ENCODE measurements at regions not wholly inside any gene's neighbourhood (a gene's known extent, or its start where the extent isn't known, plus 50 kb on each side); places are given as distances from the start of the nearest gene placed in this dataset.

DNA sequence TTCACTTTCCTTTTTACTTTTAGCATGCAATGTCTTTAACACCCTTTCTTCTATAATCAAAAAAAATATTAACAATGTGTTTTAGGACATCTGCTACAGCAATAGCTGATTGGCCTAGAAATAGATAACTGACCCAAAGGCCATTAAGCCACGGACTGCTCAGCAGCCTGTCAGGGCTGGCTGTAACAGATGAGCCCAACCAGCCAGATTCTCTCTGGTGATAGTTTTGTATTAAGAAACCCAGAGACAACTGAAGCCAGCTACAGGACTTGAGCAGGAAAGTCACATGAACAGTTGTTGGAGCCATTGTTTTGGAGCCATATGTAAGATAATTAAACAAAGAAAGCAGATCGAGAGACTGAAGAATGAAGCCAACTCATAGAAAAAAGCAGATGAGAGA, 80.3 kb downstream of the DDIT4L start:
- no peak overlapping the region for H3K4me3 ChIP-seq (replicated peaks in 1 of 3; ENCODE audit: insufficient read depth in 1 of 3, low read depth in 1 of 3, low read length in 3 of 3)
- H3K27ac ChIP-seq (ENCODE audit: insufficient read depth, low read depth, low read length), result no peak overlapping the region
- H4K20me1 ChIP-seq (replicated peaks; ENCODE audit: control insufficient read depth, extremely low read depth, insufficient read depth, low read length), result no peaks in the 10 kb centered on the region
- no peaks in the 10 kb centered on the region for H3K79me2 ChIP-seq (ENCODE audit: control insufficient read depth, insufficient read depth, low read length)
- FAIRE-seq (no peak), DNase-seq (ENCODE audit: low read depth, low spot score) (no peak)
- H3K9me3 ChIP-seq (replicated peaks; ENCODE audit: control insufficient read depth, insufficient read depth, low read length), result no peaks in the 10 kb centered on the region
- no peaks in the 10 kb centered on the region for H3K4me1 ChIP-seq (ENCODE audit: control insufficient read depth, extremely low read depth, insufficient read depth, low read length)
- dilution Hi-C loops (cut with MboI; ENCODE audit: extremely low pct_ligation_motif_present, low sequenced_read_pairs) (no loop called here), intact Hi-C loops (cut with micrococcal nuclease) (no loop called here)
- H3K4me2 ChIP-seq (ENCODE audit: insufficient read depth, low read length), result no peak overlapping the region
- ChIA-PET POLR2A (no interaction called here), CTCF (no interaction called here)
- TF ChIP-seq POLR2AphosphoS5 (IDR thresholded peaks at IDR 0.05; ENCODE audit: insufficient read depth, low read depth, low read length) (no peak), EZH2 (IDR thresholded peaks at IDR 0.05; ENCODE audit: borderline replicate concordance, low read depth, low read length, severe bottlenecking) (no peak), JUN (IDR thresholded peaks at IDR 0.05; ENCODE audit: borderline replicate concordance, insufficient read depth, insufficient read length, low read depth) (no peak), GATA2 (IDR thresholded peaks at IDR 0.05; ENCODE audit: insufficient read depth, insufficient read length, low read depth, low read length) (no peak), FOS (IDR thresholded peaks at IDR 0.05; ENCODE audit: borderline replicate concordance, insufficient read depth, low read length) (no peak), MYC (IDR thresholded peaks at IDR 0.05; ENCODE audit: low read depth, low read length) (no peak), POLR2A (IDR thresholded peaks at IDR 0.05; ENCODE audit: low read depth, low read length) (no peak)
- TF ChIP-seq, protein P1, sequence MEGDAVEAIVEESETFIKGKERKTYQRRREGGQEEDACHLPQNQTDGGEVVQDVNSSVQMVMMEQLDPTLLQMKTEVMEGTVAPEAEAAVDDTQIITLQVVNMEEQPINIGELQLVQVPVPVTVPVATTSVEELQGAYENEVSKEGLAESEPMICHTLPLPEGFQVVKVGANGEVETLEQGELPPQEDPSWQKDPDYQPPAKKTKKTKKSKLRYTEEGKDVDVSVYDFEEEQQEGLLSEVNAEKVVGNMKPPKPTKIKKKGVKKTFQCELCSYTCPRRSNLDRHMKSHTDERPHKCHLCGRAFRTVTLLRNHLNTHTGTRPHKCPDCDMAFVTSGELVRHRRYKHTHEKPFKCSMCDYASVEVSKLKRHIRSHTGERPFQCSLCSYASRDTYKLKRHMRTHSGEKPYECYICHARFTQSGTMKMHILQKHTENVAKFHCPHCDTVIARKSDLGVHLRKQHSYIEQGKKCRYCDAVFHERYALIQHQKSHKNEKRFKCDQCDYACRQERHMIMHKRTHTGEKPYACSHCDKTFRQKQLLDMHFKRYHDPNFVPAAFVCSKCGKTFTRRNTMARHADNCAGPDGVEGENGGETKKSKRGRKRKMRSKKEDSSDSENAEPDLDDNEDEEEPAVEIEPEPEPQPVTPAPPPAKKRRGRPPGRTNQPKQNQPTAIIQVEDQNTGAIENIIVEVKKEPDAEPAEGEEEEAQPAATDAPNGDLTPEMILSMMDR (IDR thresholded peaks at IDR 0.05; ENCODE audit: extremely low read depth in 1 of 2, insufficient read depth in 1 of 2, low read depth in 1 of 2, low read length in 2 of 2), result no peak
- TF ChIP-seq, protein P2, sequence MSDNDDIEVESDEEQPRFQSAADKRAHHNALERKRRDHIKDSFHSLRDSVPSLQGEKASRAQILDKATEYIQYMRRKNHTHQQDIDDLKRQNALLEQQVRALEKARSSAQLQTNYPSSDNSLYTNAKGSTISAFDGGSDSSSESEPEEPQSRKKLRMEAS (IDR thresholded peaks at IDR 0.05; ENCODE audit: insufficient read depth, insufficient read length), result no peak
- H3K27me3 ChIP-seq (ENCODE audit: control insufficient read depth in 2 of 2, insufficient read depth in 2 of 2, low read length in 2 of 2), result no peaks in the 10 kb centered on the region
- no peaks in the 10 kb centered on the region for H3K36me3 ChIP-seq (ENCODE audit: control insufficient read depth in 2 of 2, extremely low read depth in 1 of 2, insufficient read depth in 2 of 2, low read length in 2 of 2)
- no peak overlapping the region for H3K9ac ChIP-seq (replicated peaks; ENCODE audit: extremely low read depth, insufficient read depth, low read length)
- BruUV-seq (replicated peaks), result no TSS peak
- no peaks in the 10 kb centered on the region for H3K9me1 ChIP-seq (replicated peaks; ENCODE audit: control insufficient read depth, extremely low read depth, insufficient read depth, low read length)
- H2AFZ ChIP-seq (ENCODE audit: low read depth, low read length), result no peak overlapping the region
